Neuronal stem cell (in vitro differentiated cells): ENCODE measurements at regions not wholly inside any gene's neighbourhood (a gene's known extent, or its start where the extent isn't known, plus 50 kb on each side); places are given as distances from the start of the nearest gene placed in this dataset.

Experiments used
- DNase-seq: peaks from one replicate; pipeline ENCODE4 v3.0.0-alpha.2; 2013; ENCODE audit warnings: low spot score
- H2AFZ ChIP-seq: one replicate; pipeline ENCODE4 v1.6.1; 2013; ENCODE audit warnings: mild to moderate bottlenecking, low read length, inconsistent platforms
- H2AK5ac ChIP-seq: 2 replicates; pipeline ENCODE4 v1.6.1; 2013; ENCODE audit warnings: low read depth, mild to moderate bottlenecking, inconsistent platforms, low read length, moderate library complexity, mixed read lengths
- H2BK120ac ChIP-seq: 2 replicates; pipeline ENCODE4 v1.6.1; 2013; ENCODE audit warnings: low read depth, mild to moderate bottlenecking, inconsistent platforms, low read length, moderate library complexity, mixed read lengths
- H2BK12ac ChIP-seq: one replicate; pipeline ENCODE4 v1.6.1; 2013; ENCODE audit warnings: low read length, inconsistent platforms
- H2BK15ac ChIP-seq: 2 replicates; pipeline ENCODE4 v1.6.1; 2013; ENCODE audit warnings: mild to moderate bottlenecking, low read length, inconsistent platforms, mixed read lengths
- H2BK5ac ChIP-seq: one replicate; pipeline ENCODE4 v1.6.1; 2013; ENCODE audit warnings: inconsistent platforms, mild to moderate bottlenecking, low read length, moderate library complexity
- H3K14ac ChIP-seq: one replicate; pipeline ENCODE4 v1.6.1; 2013; ENCODE audit warnings: low read length, inconsistent platforms
- H3K18ac ChIP-seq: 2 replicates; pipeline ENCODE4 v1.6.1; 2013; ENCODE audit warnings: low read length, inconsistent platforms
- H3K23ac ChIP-seq: 2 replicates; pipeline ENCODE4 v1.6.1; 2013; ENCODE audit warnings: low read depth, mild to moderate bottlenecking, mixed read lengths, low read length, inconsistent platforms; ENCODE audit not compliant: poor library complexity
- H3K27ac ChIP-seq: replicated peaks from 3 replicates; pipeline ENCODE4 v1.5.1; 2013; ENCODE audit warnings: low read length, inconsistent platforms
- H3K27me3 ChIP-seq, 3 experiments: 2 replicates each; pipeline ENCODE4 v1.6.1; 2013; ENCODE audit warnings: low read length in 3 of 3, mild to moderate bottlenecking in 2 of 3, inconsistent platforms in 1 of 3, low read depth in 1 of 3, mixed read lengths in 1 of 3, moderate library complexity in 1 of 3; ENCODE audit not compliant: control insufficient read depth in 3 of 3, insufficient read depth in 3 of 3
- H3K36me3 ChIP-seq, 2 donors: replicated peaks in 1 of 2; 2 replicates each; pipeline ENCODE4 v1.6.1; 2013; ENCODE audit warnings: low read length in 2 of 2; ENCODE audit not compliant: control insufficient read depth in 2 of 2, insufficient read depth in 2 of 2
- H3K4ac ChIP-seq: 2 replicates; pipeline ENCODE4 v1.6.1; 2013; ENCODE audit warnings: inconsistent platforms, mild to moderate bottlenecking, low read length, moderate library complexity
- H3K4me1 ChIP-seq, 2 donors: 1 replicate in 1 of 2; 2 replicates in 1 of 2; pipeline ENCODE4 v1.6.1; 2013; ENCODE audit warnings: low read length in 2 of 2, low read depth in 1 of 2; ENCODE audit not compliant: control insufficient read depth in 2 of 2, insufficient read depth in 1 of 2
- H3K4me2 ChIP-seq: one replicate; pipeline ENCODE4 v1.6.1; 2013; ENCODE audit warnings: mild to moderate bottlenecking, low read length, inconsistent platforms; ENCODE audit not compliant: insufficient read depth, poor library complexity, severe bottlenecking
- H3K4me3 ChIP-seq, 2 donors: 2 replicates each; pipeline ENCODE4 v1.5.1; 2013; ENCODE audit warnings: low read length in 2 of 2, mild to moderate bottlenecking in 2 of 2, inconsistent platforms in 1 of 2, moderate library complexity in 1 of 2
- H3K79me1 ChIP-seq: one replicate; pipeline ENCODE4 v1.6.1; 2013; ENCODE audit warnings: low read depth, mild to moderate bottlenecking, inconsistent platforms, low read length, moderate library complexity
- H3K9ac ChIP-seq: one replicate; pipeline ENCODE4 v1.6.1; 2013; ENCODE audit warnings: mild to moderate bottlenecking, low read depth, low read length, inconsistent platforms; ENCODE audit not compliant: poor library complexity
- H3K9me3 ChIP-seq, 2 donors: replicated peaks in 1 of 2; 2 replicates each; pipeline versions ENCODE3 to v1.6.1; 2013; ENCODE audit warnings: low read length in 2 of 2, mild to moderate bottlenecking in 2 of 2, inconsistent platforms in 1 of 2, low read depth in 1 of 2, mixed read lengths in 1 of 2, moderate library complexity in 1 of 2; ENCODE audit not compliant: control insufficient read depth in 2 of 2, insufficient read depth in 1 of 2
- H4K8ac ChIP-seq: one replicate; pipeline ENCODE4 v1.6.1; 2013; ENCODE audit warnings: low read depth, mild to moderate bottlenecking, inconsistent platforms, low read length, moderate library complexity
- H4K91ac ChIP-seq: one replicate; pipeline ENCODE4 v1.6.1; 2013; ENCODE audit warnings: low read length, low read depth, mild to moderate bottlenecking, inconsistent platforms; ENCODE audit not compliant: poor library complexity
- WGBS, 2 donors: extraction: QIAGEN DNeasy Blood & Tissue Kit; methylation state at CpG; one replicate each; pipeline ENCODE4 v1.1.7; 2013; ENCODE audit warnings: missing lambda C conversion rate in 2 of 2, mixed read lengths in 1 of 2; ENCODE audit not compliant: insufficient read length in 2 of 2, insufficient replicate concordance in 1 of 2; ENCODE audit errors: extremely low coverage in 2 of 2; 5-methylcytosine and 5-hydroxymethylcytosine counted together

DNA sequence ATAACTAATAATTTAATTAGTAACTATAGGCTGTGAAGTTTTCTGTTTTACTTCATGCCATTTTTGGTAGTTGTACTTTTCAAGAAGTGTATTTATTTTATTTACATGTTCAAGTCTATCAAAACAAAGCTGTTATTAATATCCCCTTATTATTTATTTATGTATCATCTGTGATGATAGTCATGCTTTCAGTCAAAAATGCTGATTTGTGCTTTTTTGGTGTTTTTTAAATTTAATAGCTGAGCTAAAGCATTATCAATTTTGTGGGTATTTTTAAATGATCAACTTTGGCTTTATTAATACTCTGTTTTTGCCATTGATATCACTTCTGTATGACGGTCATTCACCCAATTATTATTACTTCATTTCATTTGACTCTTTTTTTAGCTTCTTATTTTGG is 1229.2 kb upstream of the CADM2 start:
- no CpG with 5 or more reads among the region's 1 CpG for WGBS, 2 donors
- no peak overlapping the region for H2BK120ac ChIP-seq

DNA sequence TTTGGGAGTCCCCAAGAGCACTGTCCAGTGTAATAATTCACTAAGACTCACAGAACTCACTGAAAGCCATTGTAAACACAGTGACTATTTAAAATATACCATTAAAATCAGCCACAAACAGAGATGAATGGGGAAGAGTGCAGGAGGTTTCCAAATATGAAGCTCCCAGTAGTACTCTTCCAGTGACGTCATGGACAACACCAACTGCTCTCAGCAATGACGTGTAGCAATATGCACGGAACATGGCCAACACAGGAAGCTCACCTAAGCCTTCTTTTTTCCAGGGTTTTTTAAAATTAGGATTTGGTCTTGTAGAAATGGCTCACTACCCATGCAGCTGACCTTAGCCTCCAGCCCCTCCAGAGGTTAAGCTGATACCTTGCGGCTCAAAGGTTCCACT is 1224.1 kb upstream of the CADM2 start:
- no peak overlapping the region for H3K4me3 ChIP-seq
- no CpG with 5 or more reads among the region's 4 CpGs for WGBS, 2 donors
- H3K27me3 ChIP-seq: no peaks in the 10 kb centered on the region
- no peak overlapping the region for H2BK12ac ChIP-seq
- no peak overlapping the region for H3K4me2 ChIP-seq
- no peaks in the 10 kb centered on the region for H3K79me1 ChIP-seq
- H3K36me3 ChIP-seq: no peaks in the 10 kb centered on the region
- no peak overlapping the region for H3K27ac ChIP-seq
- no peak for DNase-seq
- H2AFZ ChIP-seq: no peak overlapping the region
- no peak overlapping the region for H3K9ac ChIP-seq
- no peak overlapping the region for H3K18ac ChIP-seq
- H2BK15ac ChIP-seq: no peak overlapping the region
- no peak overlapping the region for H3K23ac ChIP-seq
- H2BK5ac ChIP-seq: no peak overlapping the region
- no peak overlapping the region for H2AK5ac ChIP-seq
- no peaks in the 10 kb centered on the region for H3K9me3 ChIP-seq
- no peak overlapping the region for H2BK120ac ChIP-seq
- H3K4me1 ChIP-seq: no peaks in the 10 kb centered on the region
- no peak overlapping the region for H3K14ac ChIP-seq
- H4K8ac ChIP-seq: no peak overlapping the region
- H3K4ac ChIP-seq: no peak overlapping the region
- H4K91ac ChIP-seq: no peak overlapping the region

More for the DNA sequence above, 1229.2 kb upstream of the CADM2 start:
- H3K4me2 ChIP-seq: no peak overlapping the region
- no peak overlapping the region for H3K23ac ChIP-seq
- no peak overlapping the region for H2AFZ ChIP-seq
- no peak overlapping the region for H3K9ac ChIP-seq
- no peak overlapping the region for H2BK5ac ChIP-seq
- H3K14ac ChIP-seq: no peak overlapping the region
- no peak overlapping the region for H3K4me3 ChIP-seq
- no peak overlapping the region for H2BK12ac ChIP-seq
- H3K36me3 ChIP-seq: no peaks in the 10 kb centered on the region
- H4K91ac ChIP-seq: no peak overlapping the region
- H3K4ac ChIP-seq: no peak overlapping the region
- H2BK15ac ChIP-seq: no peak overlapping the region
- no peaks in the 10 kb centered on the region for H3K27me3 ChIP-seq
- H3K9me3 ChIP-seq: peaks cover 0 to 10% of the 10 kb centered on the region in 2 donors
- DNase-seq: no peak
- H3K4me1 ChIP-seq: no peaks in the 10 kb centered on the region
- no peak overlapping the region for H2AK5ac ChIP-seq
- H4K8ac ChIP-seq: no peak overlapping the region
- no peak overlapping the region for H3K27ac ChIP-seq
- no peaks in the 10 kb centered on the region for H3K79me1 ChIP-seq
- H3K18ac ChIP-seq: no peak overlapping the region

DNA sequence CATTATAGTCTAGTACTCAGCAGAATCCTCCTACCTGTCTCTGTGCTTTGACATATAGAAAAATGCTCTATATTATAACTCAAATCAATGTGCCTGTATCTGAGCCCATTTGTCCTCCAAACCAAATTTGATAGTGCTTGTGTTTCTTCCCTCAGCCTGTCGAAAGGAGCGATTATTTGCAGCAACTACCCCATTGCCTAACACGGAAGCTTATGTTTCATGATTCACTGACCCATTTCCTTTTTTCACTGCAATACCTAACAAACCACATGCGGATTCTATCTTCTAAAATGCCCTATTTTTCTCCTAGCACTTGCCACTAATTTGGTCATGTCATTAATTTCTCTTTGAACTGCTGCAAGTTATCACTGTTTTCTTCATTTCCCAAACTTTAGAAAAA is 1220.6 kb upstream of the CADM2 start:
- Histone ChIP-seq H3K14ac (no peak overlapping the region), H4K8ac (no peak overlapping the region), H3K4me3 (no peak overlapping the region), H3K23ac (no peak overlapping the region), H3K9me3 (no peaks in the 10 kb centered on the region), H2BK12ac (no peak overlapping the region), H2AK5ac (no peak overlapping the region), H2AFZ (no peak overlapping the region), H3K4me1 (no peaks in the 10 kb centered on the region), H3K27me3 (no peaks in the 10 kb centered on the region), H4K91ac (no peak overlapping the region), H2BK15ac (no peak overlapping the region), H2BK120ac (no peak overlapping the region), H3K79me1 (no peaks in the 10 kb centered on the region), H3K4ac (no peak overlapping the region), H2BK5ac (no peak overlapping the region), H3K36me3 (no peaks in the 10 kb centered on the region), H3K9ac (no peak overlapping the region), H3K4me2 (no peak overlapping the region), H3K27ac (no peak overlapping the region), H3K18ac (no peak overlapping the region)
- DNase-seq: no peak
- WGBS, 2 donors: no CpG with 5 or more reads among the region's 4 CpGs

DNA sequence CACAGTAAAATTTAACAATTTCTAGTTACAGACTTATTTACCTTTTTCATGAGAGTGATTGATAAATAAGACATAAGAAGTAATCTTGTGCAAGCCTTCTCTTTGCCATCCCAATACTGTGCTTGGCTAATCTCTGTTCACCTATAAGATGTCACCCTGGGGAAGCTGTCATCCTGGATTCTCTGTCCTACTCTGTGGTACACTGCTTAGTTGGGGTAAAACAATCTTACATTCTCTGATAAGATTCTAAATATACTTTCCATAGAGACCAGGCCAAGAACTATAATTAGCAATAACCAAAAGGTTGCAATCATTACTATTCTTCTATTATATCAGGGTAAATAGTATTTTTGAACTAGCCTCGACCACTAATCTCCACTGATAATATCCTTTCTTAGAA is 1218.3 kb upstream of the CADM2 start:
- Histone ChIP-seq H4K91ac (no peak overlapping the region), H3K4me3 (no peak overlapping the region), H2BK15ac (no peak overlapping the region), H3K4me1 (no peaks in the 10 kb centered on the region), H4K8ac (no peak overlapping the region), H3K27me3 (no peaks in the 10 kb centered on the region), H3K9me3 (no peaks in the 10 kb centered on the region), H3K79me1 (no peaks in the 10 kb centered on the region), H2AK5ac (no peak overlapping the region), H3K9ac (no peak overlapping the region), H3K4ac (no peak overlapping the region), H2BK120ac (no peak overlapping the region), H2BK12ac (no peak overlapping the region), H3K23ac (no peak overlapping the region), H3K14ac (no peak overlapping the region), H3K18ac (no peak overlapping the region), H3K36me3 (no peaks in the 10 kb centered on the region), H2AFZ (no peak overlapping the region), H3K27ac (no peak overlapping the region), H3K4me2 (no peak overlapping the region), H2BK5ac (no peak overlapping the region)
- DNase-seq: no peak
- no CpG with 5 or more reads among the region's 1 CpG for WGBS, 2 donors
